ENCODE measurements at regions not wholly inside any gene's neighbourhood (a gene's known extent, or its start where the extent isn't known, plus 50 kb on each side); places are given as distances from the start of the nearest gene placed in this dataset.

GRCh38 chr7:51634025-51634424 is 317.4 kb upstream of the COBL start:
- no peak for TF ChIP-seq CTCF (IDR thresholded peaks at IDR 0.05)
- no peak for TF ChIP-seq POLR2A (IDR thresholded peaks at IDR 0.05)
- no peak for TF ChIP-seq EP300 (IDR thresholded peaks at IDR 0.05)
- TF ChIP-seq POLR2AphosphoS5 (IDR thresholded peaks at IDR 0.05): no peak
